ENCODE measurements at regions not wholly inside any gene's neighbourhood (a gene's known extent, or its start where the extent isn't known, plus 50 kb on each side); places are given as distances from the start of the nearest gene placed in this dataset.

DNA sequence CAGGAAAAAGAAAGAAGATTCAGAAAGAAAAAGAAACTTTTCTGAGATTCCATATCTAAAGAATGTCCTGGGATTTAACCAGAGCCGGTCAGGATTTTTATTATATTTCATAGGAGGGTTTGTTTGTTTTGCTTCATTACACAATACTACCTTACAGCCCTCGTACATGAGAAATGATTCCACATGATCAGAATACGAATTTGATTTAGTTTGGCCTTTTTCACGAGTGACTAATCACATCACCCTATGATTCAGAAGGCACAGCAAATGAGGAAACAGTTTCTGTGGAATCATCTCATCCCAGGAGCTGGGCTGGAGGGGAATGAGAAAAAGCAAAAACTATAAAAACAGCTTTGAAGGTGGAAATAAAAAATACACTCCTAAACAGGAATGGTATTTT lies 54.7 kb upstream of the VWC2 start:
- no peak for TF ChIP-seq CTCF (IDR thresholded peaks at IDR 0.05; ENCODE audit: low read depth, low read length)
- TF ChIP-seq POLR2A (IDR thresholded peaks at IDR 0.05; ENCODE audit: extremely low read depth, insufficient read length), result no peak
- TF ChIP-seq MYC (IDR thresholded peaks at IDR 0.05; ENCODE audit: low read depth, low read length), result no peak
- no peak for TF ChIP-seq MAX (IDR thresholded peaks at IDR 0.05; ENCODE audit: low read depth, low read length)
